HS-5 (cell line): ENCODE measurements at regions not wholly inside any gene's neighbourhood (a gene's known extent, or its start where the extent isn't known, plus 50 kb on each side); places are given as distances from the start of the nearest gene placed in this dataset.
"Not testable (repeated sequence)": the region's sequence is repeated elsewhere in the genome, so short reads cannot be mapped to it uniquely, and the experiment has no call there.

ENCODE experiments used
- DNase-seq: peaks from one replicate; pipeline ENCODE4 v3.0.0-alpha.2; 2012; ENCODE audit warnings: low read depth

DNA sequence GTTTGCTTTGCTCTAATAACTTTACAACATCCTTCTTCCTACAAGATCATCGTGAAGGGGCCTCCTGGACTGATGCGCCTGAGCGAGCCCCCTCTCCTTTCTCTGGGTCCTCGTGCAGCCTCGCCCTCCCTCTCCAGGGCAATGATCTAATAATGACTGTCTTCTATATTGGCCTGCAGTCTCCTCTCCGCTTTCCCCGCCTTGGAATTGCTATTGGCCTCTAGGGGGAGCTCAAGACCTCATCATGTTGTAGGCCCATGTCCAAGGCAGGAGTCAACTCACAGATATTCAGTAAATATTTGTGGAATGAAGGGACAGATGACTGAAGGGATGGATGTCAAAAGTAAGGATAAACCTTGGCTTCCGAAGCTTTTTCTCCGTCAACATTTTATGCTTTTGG is 1180.3 kb downstream of the TYW1 start:
- no peak for DNase-seq

DNA sequence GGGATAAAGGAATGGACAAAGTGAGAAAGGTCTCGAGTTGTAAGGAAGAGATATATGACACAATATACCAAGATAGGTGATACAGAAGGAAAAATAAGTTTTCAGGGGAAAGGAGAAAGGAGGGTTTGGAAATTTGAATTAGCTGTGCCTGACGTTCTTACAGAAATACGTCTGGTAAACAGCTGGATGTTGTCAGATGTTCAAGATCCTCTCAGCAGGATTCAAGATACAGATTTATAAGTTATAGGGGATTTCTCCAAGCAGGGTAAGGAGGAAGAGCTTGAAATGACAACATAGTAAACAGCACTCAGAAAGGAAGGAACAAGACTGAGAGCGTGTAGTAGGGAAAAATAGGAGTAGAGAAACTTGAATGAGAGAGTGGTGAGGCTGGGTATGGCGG is 1184.1 kb downstream of the TYW1 start:
- no peak for DNase-seq

GRCh38 chr7:68183176-68183575 is 1186.5 kb downstream of the TYW1 start:
- DNase-seq, result no peak

DNA sequence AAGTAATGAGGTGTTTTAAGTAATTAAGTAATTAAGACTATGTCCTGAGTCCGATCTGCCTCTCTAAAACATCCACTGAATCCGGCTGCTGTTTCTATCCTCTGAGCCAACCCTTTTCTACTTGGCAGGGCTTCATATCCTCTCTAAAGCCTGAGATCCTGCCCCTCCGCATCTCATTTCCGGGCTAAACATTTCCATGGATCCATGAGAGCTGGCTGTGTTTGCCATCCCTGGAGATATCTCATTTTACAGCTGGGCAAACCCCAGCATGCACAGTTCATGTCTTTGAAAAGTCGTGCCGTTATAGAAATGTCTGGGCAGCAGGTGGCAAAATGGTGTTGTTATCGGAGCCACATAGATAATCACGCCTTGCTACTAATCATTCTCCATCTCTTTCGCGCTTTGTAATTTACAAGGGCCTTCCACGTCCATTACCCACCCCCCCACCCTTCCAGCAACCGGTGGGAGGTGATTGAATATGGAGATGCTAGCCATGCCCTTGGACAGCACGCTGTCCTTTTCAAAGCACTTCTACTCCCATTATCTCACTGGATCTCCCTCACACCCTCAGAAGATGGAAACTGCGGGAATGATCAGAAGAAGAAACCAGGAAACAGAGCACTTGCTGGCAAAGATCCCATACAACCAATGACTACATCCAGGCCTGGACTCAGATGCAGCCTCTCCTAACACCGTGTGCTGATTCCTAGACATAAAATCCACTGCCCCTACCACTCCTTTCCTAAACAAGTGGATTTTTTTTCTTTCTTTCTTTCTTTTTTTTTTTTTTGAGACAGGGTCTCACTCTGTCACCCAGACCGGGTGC is 1189.2 kb downstream of the TYW1 start:
- no peak for DNase-seq

- no peak for DNase-seq
Observed at GRCh38 chr7:68187532-68187931, 1190.9 kb downstream of the TYW1 start.

- DNase-seq, result no peak
Observed at GRCh38 chr7:68192941-68193340, 1196.3 kb downstream of the TYW1 start.

GRCh38 chr7:68195642-68196041 is 1199.0 kb downstream of the TYW1 start:
- not testable (repeated sequence) for DNase-seq

DNA sequence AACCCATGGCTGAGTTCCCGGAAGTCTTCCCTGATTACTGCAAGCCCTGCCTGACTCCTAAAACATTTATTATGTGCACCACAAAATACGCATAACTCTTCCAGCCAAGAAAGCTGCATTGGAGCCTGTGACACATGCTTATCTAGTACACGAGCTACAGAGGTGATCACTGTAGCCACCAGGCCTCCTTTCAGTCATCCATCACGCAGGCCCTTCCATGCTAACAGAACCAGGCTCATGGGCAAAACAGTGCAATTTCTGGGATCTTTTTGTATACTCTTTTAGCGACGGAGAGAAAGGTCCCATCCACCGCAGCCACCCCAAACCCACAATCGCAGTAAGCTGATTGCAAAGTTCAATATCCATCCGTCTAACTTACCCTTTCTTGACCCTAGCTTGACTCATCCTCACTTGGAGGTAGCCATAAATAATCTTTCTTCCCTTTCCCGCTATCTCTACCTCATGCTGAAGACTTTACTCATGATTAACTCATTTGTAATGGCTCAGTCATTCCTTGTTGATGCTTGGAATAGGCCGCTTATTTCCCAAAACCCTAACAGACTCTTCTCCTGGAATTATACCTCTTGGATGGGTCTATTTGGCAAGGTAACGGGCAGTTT is 1203.5 kb downstream of the TYW1 start:
- DNase-seq, result no peak

DNA sequence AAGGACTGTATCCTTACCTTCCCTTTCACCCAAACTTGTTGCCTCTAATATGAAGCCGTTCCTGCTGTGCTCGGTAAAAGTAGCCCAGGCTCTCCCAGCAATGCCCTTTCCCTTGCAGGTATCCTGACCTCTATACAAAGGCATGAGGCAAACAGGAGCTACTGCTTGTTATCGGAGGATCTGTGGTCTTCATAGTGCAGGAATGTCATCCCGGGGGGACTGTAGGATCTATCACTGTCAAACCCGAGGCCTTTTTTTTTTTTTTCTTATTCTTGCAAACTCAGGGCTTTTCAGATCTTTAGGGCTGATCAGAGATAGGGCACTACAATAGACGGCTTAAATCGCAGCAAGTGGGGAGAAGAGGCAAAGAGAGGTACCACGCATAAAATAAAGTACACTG is 1206.6 kb downstream of the TYW1 start:
- no peak for DNase-seq

GRCh38 chr7:68205826-68206225 is 1209.2 kb downstream of the TYW1 start:
- no peak for DNase-seq

DNA sequence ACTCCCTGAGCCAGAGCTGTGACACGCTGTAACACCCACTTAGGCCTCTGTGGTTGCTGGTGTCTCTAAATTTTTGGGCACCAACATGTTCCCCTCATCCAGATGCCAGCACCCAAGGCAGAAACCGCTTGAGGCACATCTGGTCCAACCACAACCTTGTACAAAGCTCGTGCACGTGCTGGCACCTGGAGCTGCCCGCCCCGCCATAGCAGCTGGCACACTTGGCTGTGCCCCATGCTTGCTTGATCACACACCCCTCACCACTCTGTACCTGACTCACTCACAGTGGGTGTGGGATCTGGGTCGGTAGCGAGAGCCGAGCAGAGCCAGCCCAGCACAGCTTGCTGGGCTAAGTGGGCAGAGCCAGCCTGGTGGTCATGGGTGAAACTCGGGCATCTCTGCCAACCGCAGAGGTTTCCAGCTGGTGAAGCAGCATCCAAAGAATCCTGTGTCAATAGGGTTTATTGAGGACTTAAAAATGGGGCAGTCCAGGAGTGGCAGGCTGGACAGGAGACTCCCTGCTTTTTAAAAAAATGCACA is 1210.4 kb downstream of the TYW1 start:
- DNase-seq, result no peak

GRCh38 chr7:68207676-68208075 is 1211.0 kb downstream of the TYW1 start:
- DNase-seq, result no peak

DNA sequence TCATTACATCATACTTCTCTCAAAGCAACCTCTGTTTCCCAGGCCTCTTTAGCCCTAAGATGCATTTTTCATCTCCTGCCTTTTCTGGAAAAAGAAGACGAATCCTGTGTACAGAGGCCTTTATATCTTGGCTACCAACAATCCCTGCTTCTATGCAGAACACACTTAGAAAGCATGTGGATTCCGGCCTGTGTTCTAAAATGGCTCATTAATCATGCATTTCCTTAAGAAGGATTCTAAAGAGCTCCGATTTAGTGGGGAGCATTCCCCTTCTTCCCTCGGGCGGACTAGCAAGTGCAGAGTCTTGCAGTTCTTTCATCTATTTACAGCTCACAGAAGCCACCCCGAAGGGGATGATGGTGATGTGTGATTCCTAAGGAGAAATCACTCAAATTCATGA is 1212.9 kb downstream of the TYW1 start:
- DNase-seq, result no peak

DNA sequence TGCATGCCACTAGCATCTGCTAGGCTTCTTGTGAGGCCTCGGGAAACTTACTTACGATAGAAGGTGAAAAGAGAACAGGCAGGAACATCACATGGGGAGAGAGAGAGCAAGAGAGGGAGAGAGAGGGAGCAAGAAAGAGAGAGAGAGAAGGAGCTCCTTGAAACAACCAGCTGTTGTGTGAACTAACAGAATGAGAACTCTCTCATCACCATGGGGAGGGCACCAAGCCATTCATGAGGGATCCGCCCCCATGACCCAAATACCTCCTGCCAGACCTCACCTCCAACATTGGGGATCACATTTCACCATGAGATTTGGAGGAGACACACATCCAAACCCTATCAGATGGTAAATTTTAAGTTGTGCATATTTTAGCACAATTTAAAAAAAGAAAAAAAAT is 1217.2 kb downstream of the TYW1 start:
- DNase-seq, result no peak

DNA sequence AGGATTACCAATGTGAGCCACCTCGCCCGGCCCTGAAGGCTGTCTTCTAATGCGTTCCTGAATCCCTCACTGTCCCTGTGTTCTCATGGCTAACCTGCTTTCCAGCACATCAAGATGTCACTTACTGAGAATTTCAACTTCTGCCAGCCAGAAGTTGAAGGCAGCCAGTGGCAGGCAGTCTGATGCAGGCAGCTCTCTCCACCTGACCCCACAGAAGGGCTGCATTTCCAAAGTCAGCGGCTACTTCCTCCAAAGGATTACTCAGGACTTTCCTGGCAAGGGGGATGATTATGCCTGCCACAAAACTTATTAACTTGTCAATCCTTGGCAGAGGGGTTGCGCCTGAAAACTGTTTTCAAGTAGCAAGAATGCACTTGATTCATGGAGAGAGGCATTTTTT is 1219.4 kb downstream of the TYW1 start:
- DNase-seq, result no peak

GRCh38 chr7:68217426-68217825 is 1220.8 kb downstream of the TYW1 start:
- DNase-seq, result no peak

DNA sequence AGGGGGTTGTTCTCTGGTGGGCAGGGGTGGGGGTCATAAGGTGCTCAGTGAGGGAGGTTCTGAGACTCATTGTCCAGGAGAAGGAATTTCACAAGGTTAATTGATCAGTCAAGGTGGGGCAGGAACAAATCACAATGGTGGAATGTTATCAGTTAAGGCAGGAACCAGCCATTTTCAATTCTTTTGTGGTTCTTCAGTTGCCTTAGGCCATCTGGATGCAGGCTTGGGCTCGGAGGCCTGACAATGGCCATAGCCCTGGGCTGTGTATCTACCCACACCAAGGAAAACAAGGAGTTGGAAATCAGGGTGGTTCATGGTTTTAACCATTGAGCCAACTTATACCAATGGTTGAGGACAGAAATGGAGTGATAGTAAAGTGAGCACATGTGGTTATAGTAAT is 1221.8 kb downstream of the TYW1 start:
- DNase-seq, result no peak

GRCh38 chr7:68222311-68222710 is 1225.7 kb downstream of the TYW1 start:
- DNase-seq, result no peak

- DNase-seq, result no peak
Observed at GRCh38 chr7:68224041-68224741, 1227.6 kb downstream of the TYW1 start.

DNA sequence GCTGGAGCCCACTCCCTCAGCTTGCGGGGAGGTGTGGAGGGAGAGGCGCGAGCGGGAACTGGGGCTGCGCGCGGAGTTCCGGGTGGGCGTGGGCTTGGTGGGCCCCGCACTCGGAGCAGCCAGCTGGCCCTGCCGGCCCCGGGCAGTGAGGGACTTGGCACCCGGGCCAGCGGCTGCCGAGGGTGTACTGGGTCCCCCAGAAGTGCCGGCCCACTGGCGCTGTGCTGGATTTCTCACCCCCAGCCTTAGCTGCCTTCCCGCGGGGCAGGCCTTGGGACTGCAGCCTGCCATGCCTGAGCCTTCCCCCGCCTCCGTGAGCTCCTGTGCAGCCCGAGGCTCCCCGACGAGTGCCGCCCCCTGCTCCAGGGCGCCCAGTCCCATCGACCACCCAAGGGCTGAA is 1234.4 kb downstream of the TYW1 start:
- DNase-seq, result not testable (repeated sequence)

DNA sequence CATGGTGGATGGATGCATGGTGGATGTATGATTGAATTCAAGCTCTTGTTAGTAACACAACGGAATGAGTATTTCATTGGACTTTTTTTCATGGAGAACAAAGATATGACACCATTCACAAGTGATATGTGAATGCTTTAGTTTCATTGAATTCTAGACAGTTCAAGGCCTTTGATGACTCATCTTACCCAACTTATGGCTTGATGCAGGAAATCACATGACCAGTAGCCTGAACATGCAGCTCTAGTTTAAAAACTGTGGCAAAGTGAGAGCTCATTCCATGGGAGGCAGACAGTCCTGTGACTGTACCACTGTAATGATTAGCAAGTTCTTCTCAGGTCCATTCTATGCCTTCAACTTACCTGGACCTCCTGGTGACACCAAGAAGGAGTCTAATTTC is 1239.3 kb downstream of the TYW1 start:
- no peak for DNase-seq

DNA sequence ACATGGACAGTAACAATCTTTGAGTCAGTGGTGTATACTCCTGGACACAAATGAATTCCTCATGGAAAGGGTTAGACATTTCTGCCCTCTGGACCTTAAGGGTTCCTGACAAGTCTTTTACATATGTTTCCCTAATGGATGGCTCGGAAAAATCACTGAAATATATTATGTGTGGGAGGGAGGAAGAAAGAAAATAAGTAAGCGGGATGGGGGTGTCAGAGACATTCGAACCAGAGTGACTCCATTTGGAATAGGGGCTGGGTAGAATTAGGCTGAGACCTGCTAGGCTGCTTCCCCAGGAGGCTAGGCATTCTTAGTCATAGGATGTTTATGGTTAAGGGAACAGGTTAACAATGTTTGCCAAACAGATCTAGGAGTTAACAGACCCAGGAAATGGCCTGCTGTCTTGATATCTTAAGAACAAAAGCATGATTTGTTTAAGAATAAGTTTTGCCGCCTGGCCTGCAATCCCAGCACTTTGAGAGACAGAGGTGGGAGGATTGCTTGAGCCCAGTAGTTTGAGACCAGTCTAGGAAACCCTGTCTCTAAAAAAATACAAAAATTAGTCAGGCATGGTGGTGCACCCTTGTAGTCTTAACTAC is 1241.7 kb downstream of the TYW1 start:
- DNase-seq, result no peak

DNA sequence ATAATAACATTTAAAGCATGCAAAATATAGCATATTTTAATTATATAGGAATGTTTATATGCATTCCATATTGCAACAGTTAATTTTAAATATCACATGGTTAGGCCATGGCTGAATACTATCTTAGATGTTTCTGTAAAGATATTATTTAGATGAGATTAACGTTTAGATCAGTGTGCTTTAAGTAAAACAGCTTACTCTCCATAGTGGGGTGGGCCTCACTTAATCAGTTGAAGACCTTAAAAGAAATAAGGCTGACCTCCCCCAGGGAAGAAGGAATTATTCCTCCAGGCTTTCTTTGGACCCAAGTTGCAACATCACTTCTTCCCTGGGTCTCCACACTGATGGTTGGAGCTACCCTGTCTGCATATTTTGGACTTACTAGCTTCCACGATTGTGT is 1246.5 kb downstream of the TYW1 start:
- no peak for DNase-seq
